ENCODE measurements at regions not wholly inside any gene's neighbourhood (a gene's known extent, or its start where the extent isn't known, plus 50 kb on each side); places are given as distances from the start of the nearest gene placed in this dataset.

GRCh38 chr5:98637557-98637956 is 135.9 kb upstream of the RGMB start:
- TF ChIP-seq CTCF (conservative IDR thresholded peaks at IDR 0.05; ENCODE audit: low read depth, low read length) = no peak
- DNase-seq (ENCODE audit: low read depth) = no peak
- no peak overlapping the region for H3K4me3 ChIP-seq (ENCODE audit: low read length)

GRCh38 chr5:98638111-98638510 is 135.4 kb upstream of the RGMB start:
- H3K4me3 ChIP-seq (ENCODE audit: low read length) = no peak overlapping the region
- DNase-seq (ENCODE audit: low read depth) = no peak
- no peak for TF ChIP-seq CTCF (conservative IDR thresholded peaks at IDR 0.05; ENCODE audit: low read depth, low read length)

GRCh38 chr5:98638701-98639100 is 134.8 kb upstream of the RGMB start:
- no peak overlapping the region for H3K4me3 ChIP-seq (ENCODE audit: low read length)
- TF ChIP-seq CTCF (conservative IDR thresholded peaks at IDR 0.05; ENCODE audit: low read depth, low read length) = no peak
- no peak for DNase-seq (ENCODE audit: low read depth)

- TF ChIP-seq CTCF (conservative IDR thresholded peaks at IDR 0.05; ENCODE audit: low read depth, low read length) = no peak
- DNase-seq (ENCODE audit: low read depth) = no peak
- H3K4me3 ChIP-seq (ENCODE audit: low read length) = no peak overlapping the region
These were observed 134.2 kb upstream of the RGMB start for GRCh38 chr5:98639274-98639673.

GRCh38 chr5:98641671-98642070 is 131.8 kb upstream of the RGMB start:
- TF ChIP-seq CTCF (conservative IDR thresholded peaks at IDR 0.05; ENCODE audit: low read depth, low read length) = no peak
- H3K4me3 ChIP-seq (ENCODE audit: low read length) = no peak overlapping the region
- DNase-seq (ENCODE audit: low read depth) = no peak

DNA sequence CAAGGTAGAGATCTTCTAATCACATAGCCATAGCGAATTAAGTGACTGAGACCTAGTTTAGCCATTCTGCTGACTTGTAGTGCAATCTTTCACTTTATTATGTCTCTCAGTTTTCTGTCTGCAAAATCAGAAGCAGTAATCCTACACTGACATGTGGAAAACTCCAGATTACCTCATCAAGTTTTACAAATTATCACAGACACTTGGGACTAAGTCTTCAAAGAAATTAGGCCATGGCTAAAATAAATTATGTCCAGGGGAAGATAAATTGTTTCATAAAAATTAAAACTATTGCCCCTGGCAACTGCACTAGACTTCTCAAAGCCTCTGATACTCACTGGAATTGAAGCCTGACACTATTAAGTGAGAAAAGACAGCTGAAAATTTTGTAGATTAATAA is 129.9 kb upstream of the RGMB start:
- TF ChIP-seq CTCF (conservative IDR thresholded peaks at IDR 0.05; ENCODE audit: low read depth, low read length) = no peak
- DNase-seq (ENCODE audit: low read depth) = no peak
- no peak overlapping the region for H3K4me3 ChIP-seq (ENCODE audit: low read length)

GRCh38 chr5:98651715-98652114 is 121.7 kb upstream of the RGMB start:
- no peak for DNase-seq (ENCODE audit: low read depth)
- H3K4me3 ChIP-seq (ENCODE audit: low read length) = no peak overlapping the region
- no peak for TF ChIP-seq CTCF (conservative IDR thresholded peaks at IDR 0.05; ENCODE audit: low read depth, low read length)

Data from retinal pigment epithelial cell (primary cell).